ENCODE measurements at regions not wholly inside any gene's neighbourhood (a gene's known extent, or its start where the extent isn't known, plus 50 kb on each side); places are given as distances from the start of the nearest gene placed in this dataset.

GRCh38 chr5:15255576-15255975, 244.4 kb upstream of the FBXL7 start:
- Histone ChIP-seq H3K9me3 (no peaks in the 10 kb centered on the region), H3K27me3 (replicated peaks in 1 of 7) (no peaks in the 10 kb centered on the region), H3K27ac (no peak overlapping the region), H3K4me3 (no peak overlapping the region), H3K36me3 (no peaks in the 10 kb centered on the region), H3K4me1 (no peaks in the 10 kb centered on the region)
- intact Hi-C loops (cut with DNase I; ENCODE audit: low total_unique reads) = no loop called here
- 23 to 45% (median 34%) methylated on average over 2 of the region's 2 CpGs for WGBS, 5 donors
- TF ChIP-seq CTCF (IDR thresholded peaks at IDR 0.05 in 8 of 11, conservative IDR thresholded peaks at IDR 0.05 in 3 of 11) (no peak), POLR2AphosphoS5 (IDR thresholded peaks at IDR 0.05) (no peak), POLR2A (IDR thresholded peaks at IDR 0.05) (no peak)
- no peak for DNase-seq

GRCh38 chr5:15254607-15255006, 245.4 kb upstream of the FBXL7 start:
- no peak for DNase-seq

GRCh38 chr5:15252331-15252730, 247.6 kb upstream of the FBXL7 start:
- Histone ChIP-seq H3K36me3 (no peaks in the 10 kb centered on the region), H3K4me3 (no peak overlapping the region), H3K27ac (no peak overlapping the region), H3K4me1 (no peaks in the 10 kb centered on the region), H3K9me3 (peaks cover 0 to 3% (median 0%) of the 10 kb centered on the region in 8 donors), H3K27me3 (replicated peaks in 1 of 7) (no peaks in the 10 kb centered on the region)
- intact Hi-C loops (cut with DNase I; ENCODE audit: low total_unique reads) = no loop called here
- WGBS, 5 donors = 86 to 90% (median 87%) methylated on average over 3 of the region's 3 CpGs
- no peak for DNase-seq
- TF ChIP-seq CTCF (IDR thresholded peaks at IDR 0.05 in 8 of 11, conservative IDR thresholded peaks at IDR 0.05 in 3 of 11) = no peak
- no peak for TF ChIP-seq POLR2AphosphoS5 (IDR thresholded peaks at IDR 0.05)
- no peak for TF ChIP-seq POLR2A (IDR thresholded peaks at IDR 0.05)

More at GRCh38 chr5:15254607-15255006, 245.4 kb upstream of the FBXL7 start:
- H3K9me3 ChIP-seq = no peaks in the 10 kb centered on the region
- 42 to 70% (median 60%) methylated on average over 3 of the region's 3 CpGs for WGBS, 5 donors
- H3K36me3 ChIP-seq = no peaks in the 10 kb centered on the region
- H3K4me1 ChIP-seq = no peaks in the 10 kb centered on the region
- intact Hi-C loops (cut with DNase I; ENCODE audit: low total_unique reads) = no loop called here
- no peak overlapping the region for H3K4me3 ChIP-seq
- H3K27me3 ChIP-seq (replicated peaks in 1 of 7) = no peaks in the 10 kb centered on the region
- H3K27ac ChIP-seq = no peak overlapping the region
- no peak for TF ChIP-seq POLR2AphosphoS5 (IDR thresholded peaks at IDR 0.05)
- TF ChIP-seq CTCF (IDR thresholded peaks at IDR 0.05 in 8 of 11, conservative IDR thresholded peaks at IDR 0.05 in 3 of 11) = no peak

GRCh38 chr5:15249152-15249551, 250.8 kb upstream of the FBXL7 start:
- intact Hi-C loops (cut with DNase I; ENCODE audit: low total_unique reads) = no loop called here

More at GRCh38 chr5:15249152-15249551, 250.8 kb upstream of the FBXL7 start:
- H3K9me3 ChIP-seq = peaks cover 6 to 31% (median 24%) of the 10 kb centered on the region in 8 donors
- H3K36me3 ChIP-seq = no peaks in the 10 kb centered on the region
- TF ChIP-seq POLR2AphosphoS5 (IDR thresholded peaks at IDR 0.05) (no peak), POLR2A (IDR thresholded peaks at IDR 0.05) (no peak), CTCF (IDR thresholded peaks at IDR 0.05 in 8 of 11, conservative IDR thresholded peaks at IDR 0.05 in 3 of 11) (no peak)
- DNase-seq = no peak
- H3K4me1 ChIP-seq = no peaks in the 10 kb centered on the region
- WGBS, 5 donors = 8 to 19% (median 10%) methylated on average over 3 of the region's 3 CpGs
- no peak overlapping the region for H3K27ac ChIP-seq
- no peak overlapping the region for H3K4me3 ChIP-seq
- no peaks in the 10 kb centered on the region for H3K27me3 ChIP-seq (replicated peaks in 1 of 7)

Measured in spleen (tissue), 11 donors.